Uterus (tissue), 3 donors: ENCODE measurements at regions not wholly inside any gene's neighbourhood (a gene's known extent, or its start where the extent isn't known, plus 50 kb on each side); places are given as distances from the start of the nearest gene placed in this dataset.

ENCODE experiments used
- DNase-seq, 2 donors: peaks; one replicate each; pipeline ENCODE4 v3.0.0-alpha.2; 2019 to 2020
- H3K27ac ChIP-seq, 2 donors: fragments of 200-600 bp; sonication (generic); 1 replicate in 1 of 2; 2 replicates in 1 of 2; pipeline ENCODE4 v1.5.1; 2016 to 2018
- H3K27me3 ChIP-seq, 2 donors: fragments of 200-600 bp; sonication (generic); one replicate each; pipeline ENCODE4 v1.5.1; 2018 to 2019; ENCODE audit warnings: control low read depth in 1 of 2
- H3K36me3 ChIP-seq, 2 donors: fragments of 200-600 bp; sonication (generic); one replicate each; pipeline ENCODE4 v1.5.1; 2019; ENCODE audit warnings: control low read depth in 1 of 2
- H3K4me1 ChIP-seq, 2 donors: fragments of 200-600 bp; sonication (generic); one replicate each; pipeline ENCODE4 v1.5.1; 2018 to 2019; ENCODE audit warnings: control low read depth in 1 of 2
- H3K4me3 ChIP-seq, 2 donors: fragments of 200-600 bp; sonication (generic); 1 replicate in 1 of 2; 2 replicates in 1 of 2; pipeline ENCODE4 v1.5.1; 2018 to 2019; ENCODE audit warnings: mild to moderate bottlenecking in 1 of 2
- H3K9me3 ChIP-seq, 2 donors: fragments of 200-600 bp; sonication (generic); one replicate each; pipeline ENCODE4 v1.5.1; 2019; ENCODE audit warnings: control low read depth in 1 of 2
- CTCF ChIP-seq, 4 experiments: fragments of 200-600 bp in 2 of 4; fragments of 450-650 bp in 2 of 4; sonication (generic) in 2 of 4; IDR thresholded peaks; one replicate each; pipeline ENCODE4 v1.5.1; 2016 to 2019; ENCODE audit warnings: antibody characterized with exemption in 4 of 4, mild to moderate bottlenecking in 2 of 4, moderate library complexity in 1 of 4
- POLR2A ChIP-seq, 2 donors: fragments of 450-650 bp; IDR thresholded peaks; one replicate each; pipeline ENCODE4 v1.6.1; 2016; ENCODE audit warnings: antibody characterized with exemption in 2 of 2, mild to moderate bottlenecking in 1 of 2, moderate library complexity in 1 of 2
- intact Hi-C: fragments of 100-400 bp; cut with DNase I; formaldehyde crosslinking; loops from one replicate; pipeline ENCODE4 v1.15.1; 2023; ENCODE audit warnings: low total_unique reads
- donor health status: DM: yes; HTN: yes; CAD: no.

GRCh38 chr4:14867847-14868246 lies 134.4 kb upstream of the CPEB2 start:
- no peak overlapping the region for H3K4me3 ChIP-seq
- TF ChIP-seq POLR2A (IDR thresholded peaks at IDR 0.05) (no peak), CTCF (IDR thresholded peaks at IDR 0.05) (no peak)
- H3K4me1 ChIP-seq = peaks cover 0 to 2% of the 10 kb centered on the region in 2 donors
- no peak overlapping the region for H3K27ac ChIP-seq
- intact Hi-C loops = no loop called here
- no peaks in the 10 kb centered on the region for H3K27me3 ChIP-seq
- H3K36me3 ChIP-seq = no peaks in the 10 kb centered on the region
- H3K9me3 ChIP-seq = no peaks in the 10 kb centered on the region
- no peak for DNase-seq

- H3K27me3 ChIP-seq = no peaks in the 10 kb centered on the region
- no peak for DNase-seq
- no peaks in the 10 kb centered on the region for H3K4me1 ChIP-seq
- H3K36me3 ChIP-seq = no peaks in the 10 kb centered on the region
- TF ChIP-seq POLR2A (IDR thresholded peaks at IDR 0.05) = no peak
- TF ChIP-seq CTCF (IDR thresholded peaks at IDR 0.05) = no peak
- intact Hi-C loops = no loop called here
- H3K27ac ChIP-seq = no peak overlapping the region
- H3K4me3 ChIP-seq = no peak overlapping the region
- H3K9me3 ChIP-seq = no peaks in the 10 kb centered on the region
These were observed 133.6 kb upstream of the CPEB2 start for GRCh38 chr4:14868426-14869395.

GRCh38 chr4:14871676-14872430 lies 130.4 kb upstream of the CPEB2 start:
- intact Hi-C loops = no loop called here

GRCh38 chr4:14874990-14875389 lies 127.3 kb upstream of the CPEB2 start:
- no peak for TF ChIP-seq CTCF (IDR thresholded peaks at IDR 0.05)
- no peak for TF ChIP-seq POLR2A (IDR thresholded peaks at IDR 0.05)
- H3K27me3 ChIP-seq = no peaks in the 10 kb centered on the region
- DNase-seq = no peak
- intact Hi-C loops = no loop called here
- H3K36me3 ChIP-seq = no peaks in the 10 kb centered on the region
- no peaks in the 10 kb centered on the region for H3K9me3 ChIP-seq
- H3K27ac ChIP-seq = no peak overlapping the region
- no peaks in the 10 kb centered on the region for H3K4me1 ChIP-seq
- H3K4me3 ChIP-seq = no peak overlapping the region

More at GRCh38 chr4:14871676-14872430, 130.4 kb upstream of the CPEB2 start:
- no peak for TF ChIP-seq POLR2A (IDR thresholded peaks at IDR 0.05)
- TF ChIP-seq CTCF (IDR thresholded peaks at IDR 0.05) = no peak
- no peak overlapping the region for H3K27ac ChIP-seq
- no peaks in the 10 kb centered on the region for H3K36me3 ChIP-seq
- DNase-seq = no peak
- H3K27me3 ChIP-seq = no peaks in the 10 kb centered on the region
- no peaks in the 10 kb centered on the region for H3K9me3 ChIP-seq
- no peak overlapping the region for H3K4me3 ChIP-seq
- no peaks in the 10 kb centered on the region for H3K4me1 ChIP-seq
